Stimulated activated CD4-positive, alpha-beta T cell treated with anti-CD3 and anti-CD28 coated beads, Interleukin-4, amount 100 ng/mL, for 48 hours (primary cell): ENCODE measurements at regions not wholly inside any gene's neighbourhood (a gene's known extent, or its start where the extent isn't known, plus 50 kb on each side); places are given as distances from the start of the nearest gene placed in this dataset.

Source experiments
- DNase-seq, 2 donors: peaks; one replicate each; pipeline ENCODE4 v3.0.0-alpha.2; 2020; ENCODE audit warnings: low read depth in 2 of 2

GRCh38 chr14:105776924-105777323 is 250.5 kb downstream of the TMEM121 start:
- no peak for DNase-seq

DNA sequence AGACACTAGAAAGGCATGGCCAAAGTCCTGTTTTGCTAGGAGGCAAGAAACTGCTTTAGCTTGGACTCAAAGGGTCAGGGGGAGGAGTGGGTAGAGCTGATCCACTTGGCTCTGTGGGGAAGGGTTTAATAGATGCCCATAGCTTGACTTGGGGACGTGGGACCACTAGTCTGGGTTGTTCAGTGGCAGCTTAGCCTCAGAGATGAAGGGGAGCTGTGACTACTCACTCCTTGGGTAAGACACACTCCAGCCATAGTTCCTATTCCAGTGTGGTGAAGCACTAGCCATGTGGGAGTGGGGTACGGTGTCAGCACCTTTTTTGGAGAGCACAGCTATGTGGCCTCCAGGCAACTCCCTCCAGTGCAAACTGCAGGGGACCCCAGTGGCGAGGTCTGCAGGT is 257.3 kb downstream of the TMEM121 start:
- no peak for DNase-seq

DNA sequence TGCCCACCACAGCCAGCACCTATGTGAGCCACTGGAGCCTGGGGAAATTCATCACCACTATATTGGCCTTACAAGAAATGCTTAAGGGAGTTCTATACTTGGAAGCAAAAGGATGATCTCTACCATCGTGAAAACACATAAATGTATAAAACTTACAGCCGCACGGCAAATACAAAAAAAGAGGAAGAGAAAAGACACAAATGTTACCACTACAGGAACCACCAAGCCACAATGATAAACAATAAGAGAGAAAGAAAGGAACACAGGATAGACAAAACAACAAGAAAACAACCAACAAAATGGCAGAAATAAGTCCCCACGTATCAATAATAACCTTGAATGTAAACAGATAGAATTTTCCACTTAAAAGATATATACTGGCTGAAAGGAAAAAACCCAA is 267.5 kb downstream of the TMEM121 start:
- no peak for DNase-seq

DNA sequence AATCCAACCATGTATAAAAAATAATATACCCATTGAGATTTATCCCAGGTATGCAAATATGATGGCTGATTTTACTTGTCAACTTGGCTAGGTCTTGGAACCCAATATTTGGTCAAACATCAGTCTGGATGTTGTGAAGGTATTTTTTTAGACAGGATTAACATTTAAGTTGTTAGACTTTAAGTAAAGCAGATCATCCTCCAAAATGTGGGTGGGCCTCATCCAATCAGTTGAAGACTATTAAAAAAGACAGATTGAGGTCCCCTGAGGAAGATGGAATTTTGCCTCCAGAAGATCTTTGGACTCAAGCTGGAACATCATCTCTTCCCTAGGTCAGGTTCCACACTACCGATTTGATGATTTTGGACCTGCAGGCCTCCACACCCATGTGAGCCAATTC is 271.2 kb downstream of the TMEM121 start:
- DNase-seq: no peak

DNA sequence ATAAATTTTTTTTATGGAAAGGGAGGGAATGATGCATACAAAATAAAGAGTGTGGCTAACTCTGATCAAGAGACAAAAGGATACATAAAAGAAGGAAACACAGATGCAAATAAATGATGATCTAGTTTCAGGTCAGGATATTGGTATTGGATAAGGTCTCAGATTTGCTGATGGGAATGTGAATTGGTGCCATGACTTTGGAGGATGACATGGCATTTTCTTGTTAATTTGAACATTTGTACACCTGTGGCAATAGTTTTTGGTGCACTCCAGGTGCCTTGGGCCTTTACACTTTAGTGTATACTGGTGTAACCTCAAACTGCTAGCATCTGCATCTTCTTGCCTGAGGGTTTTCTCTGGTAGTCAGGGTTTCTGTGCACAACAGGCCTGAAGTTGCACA is 279.3 kb downstream of the TMEM121 start:
- no peak for DNase-seq

- DNase-seq: no peak
Observed at GRCh38 chr14:105806568-105806967, 280.2 kb downstream of the TMEM121 start.

- DNase-seq: no peak
Observed at GRCh38 chr14:105817971-105818711, 291.8 kb downstream of the TMEM121 start.

- DNase-seq: no peak
Observed at GRCh38 chr14:105818712-105819005, 292.3 kb downstream of the TMEM121 start.

GRCh38 chr14:105830171-105830570 is 303.8 kb downstream of the TMEM121 start:
- no peak for DNase-seq

- DNase-seq: no peak
Observed at GRCh38 chr14:105836160-105836559, 309.8 kb downstream of the TMEM121 start.

- DNase-seq: no peak
Observed at GRCh38 chr14:105836730-105837129, 310.3 kb downstream of the TMEM121 start.

GRCh38 chr14:105837349-105838063 is 311.1 kb downstream of the TMEM121 start:
- DNase-seq: no peak

GRCh38 chr14:105838107-105838506 is 311.7 kb downstream of the TMEM121 start:
- no peak for DNase-seq

GRCh38 chr14:105838591-105839424 is 312.4 kb downstream of the TMEM121 start:
- no peak for DNase-seq

DNA sequence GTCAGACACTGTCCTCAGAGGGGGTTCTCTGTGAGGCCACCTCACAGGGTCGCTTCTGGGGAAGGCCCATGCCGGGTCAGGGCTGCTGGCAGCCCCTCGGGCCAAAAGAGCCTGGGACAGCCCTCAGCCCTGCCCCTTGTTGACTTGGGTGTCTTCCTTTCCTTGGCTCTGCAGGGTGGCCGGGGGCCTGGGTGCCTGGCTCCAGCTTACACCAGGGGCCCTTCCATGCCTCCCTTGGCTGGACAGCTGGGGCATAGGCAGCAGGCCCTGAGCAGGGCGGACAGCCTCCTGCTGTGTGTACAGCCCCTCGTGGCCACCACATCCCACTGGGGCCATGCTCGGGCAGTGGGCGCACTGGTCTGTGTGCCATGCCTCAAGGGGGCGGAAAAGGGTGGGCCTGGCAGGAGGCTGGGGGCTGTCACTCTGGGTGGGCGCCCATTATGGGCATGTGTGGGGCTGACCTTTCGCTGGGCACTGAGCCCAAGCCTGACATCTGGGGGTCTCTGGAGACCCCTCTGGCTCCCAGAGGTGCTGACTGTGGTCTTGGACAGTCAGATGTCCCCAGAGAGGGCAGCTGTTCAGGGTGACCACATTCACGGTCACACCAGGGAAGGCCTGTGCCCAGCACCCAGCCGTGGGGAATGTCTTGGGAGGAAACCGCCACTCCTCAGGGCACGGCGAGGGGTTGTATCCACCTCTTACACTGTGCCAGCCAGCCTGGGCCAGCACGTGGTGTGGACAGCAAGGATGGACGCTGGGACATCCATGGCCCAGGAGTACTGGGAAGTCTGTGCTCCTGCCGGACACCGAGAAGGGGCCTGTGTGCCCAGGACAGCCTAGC is 313.3 kb downstream of the TMEM121 start:
- no peak for DNase-seq

GRCh38 chr14:105840266-105841021 is 314.1 kb downstream of the TMEM121 start:
- no peak for DNase-seq

- DNase-seq: no peak
Observed at GRCh38 chr14:105841022-105842009, 314.9 kb downstream of the TMEM121 start.

- no peak for DNase-seq
Observed at GRCh38 chr14:105842105-105842504, 315.7 kb downstream of the TMEM121 start.

- DNase-seq: no peak
Observed at GRCh38 chr14:105843444-105844046, 317.2 kb downstream of the TMEM121 start.
